ENCODE measurements at regions not wholly inside any gene's neighbourhood (a gene's known extent, or its start where the extent isn't known, plus 50 kb on each side); places are given as distances from the start of the nearest gene placed in this dataset.
A peak's percentile ranks its signal among the peaks of the same experiment; 100 is the strongest.

- DNase-seq (ENCODE audit: low read depth) (no peak), FAIRE-seq (no peak)
- TF ChIP-seq, protein P1, sequence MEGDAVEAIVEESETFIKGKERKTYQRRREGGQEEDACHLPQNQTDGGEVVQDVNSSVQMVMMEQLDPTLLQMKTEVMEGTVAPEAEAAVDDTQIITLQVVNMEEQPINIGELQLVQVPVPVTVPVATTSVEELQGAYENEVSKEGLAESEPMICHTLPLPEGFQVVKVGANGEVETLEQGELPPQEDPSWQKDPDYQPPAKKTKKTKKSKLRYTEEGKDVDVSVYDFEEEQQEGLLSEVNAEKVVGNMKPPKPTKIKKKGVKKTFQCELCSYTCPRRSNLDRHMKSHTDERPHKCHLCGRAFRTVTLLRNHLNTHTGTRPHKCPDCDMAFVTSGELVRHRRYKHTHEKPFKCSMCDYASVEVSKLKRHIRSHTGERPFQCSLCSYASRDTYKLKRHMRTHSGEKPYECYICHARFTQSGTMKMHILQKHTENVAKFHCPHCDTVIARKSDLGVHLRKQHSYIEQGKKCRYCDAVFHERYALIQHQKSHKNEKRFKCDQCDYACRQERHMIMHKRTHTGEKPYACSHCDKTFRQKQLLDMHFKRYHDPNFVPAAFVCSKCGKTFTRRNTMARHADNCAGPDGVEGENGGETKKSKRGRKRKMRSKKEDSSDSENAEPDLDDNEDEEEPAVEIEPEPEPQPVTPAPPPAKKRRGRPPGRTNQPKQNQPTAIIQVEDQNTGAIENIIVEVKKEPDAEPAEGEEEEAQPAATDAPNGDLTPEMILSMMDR (IDR thresholded peaks at IDR 0.05; ENCODE audit: insufficient read depth, low read depth, low read length): no peak
- TF ChIP-seq EZH2 (IDR thresholded peaks at IDR 0.05; ENCODE audit: insufficient read depth, low read length): no peak
- Histone ChIP-seq H3K36me3 (ENCODE audit: insufficient read depth, low read length) (no peaks in the 10 kb centered on the region), H3K9me3 (ENCODE audit: insufficient read depth, low read depth, low read length) (no peaks in the 10 kb centered on the region), H2AFZ (ENCODE audit: low read depth, low read length) (no peak overlapping the region), H4K20me1 (ENCODE audit: insufficient read depth, low read length) (no peaks in the 10 kb centered on the region), H3K27ac (ENCODE audit: low read depth, low read length) (no peak overlapping the region), H3K4me3 (ENCODE audit: insufficient read depth, low read depth, low read length) (no peak overlapping the region), H3K79me2 (ENCODE audit: insufficient read depth, low read length) (no peaks in the 10 kb centered on the region), H3K4me2 (ENCODE audit: low read length) (no peak overlapping the region), H3K9ac (ENCODE audit: low read length) (no peak overlapping the region), H3K27me3 (ENCODE audit: insufficient read depth, low read length) (peaks cover 2% of the 10 kb centered on the region), H3K4me1 (ENCODE audit: insufficient read depth, low read length) (no peaks in the 10 kb centered on the region)
- Mint-ChIP-seq H3K27me3 (ENCODE audit: low read depth, unreplicated experiment) (peaks cover 53% of the 10 kb centered on the region), H3K4me1 (ENCODE audit: low read depth, unreplicated experiment) (peaks cover 4% of the 10 kb centered on the region), H3K27ac (ENCODE audit: unreplicated experiment) (no peak overlapping the region), H3K36me3 (ENCODE audit: low read depth, unreplicated experiment) (no peaks in the 10 kb centered on the region), H3K4me3 (ENCODE audit: unreplicated experiment) (no peak overlapping the region), H3K9me3 (ENCODE audit: unreplicated experiment) (peaks cover 7% of the 10 kb centered on the region)
These were observed 112.1 kb downstream of the TLR5 start for GRCh38 chr1:223030871-223031400.

DNA sequence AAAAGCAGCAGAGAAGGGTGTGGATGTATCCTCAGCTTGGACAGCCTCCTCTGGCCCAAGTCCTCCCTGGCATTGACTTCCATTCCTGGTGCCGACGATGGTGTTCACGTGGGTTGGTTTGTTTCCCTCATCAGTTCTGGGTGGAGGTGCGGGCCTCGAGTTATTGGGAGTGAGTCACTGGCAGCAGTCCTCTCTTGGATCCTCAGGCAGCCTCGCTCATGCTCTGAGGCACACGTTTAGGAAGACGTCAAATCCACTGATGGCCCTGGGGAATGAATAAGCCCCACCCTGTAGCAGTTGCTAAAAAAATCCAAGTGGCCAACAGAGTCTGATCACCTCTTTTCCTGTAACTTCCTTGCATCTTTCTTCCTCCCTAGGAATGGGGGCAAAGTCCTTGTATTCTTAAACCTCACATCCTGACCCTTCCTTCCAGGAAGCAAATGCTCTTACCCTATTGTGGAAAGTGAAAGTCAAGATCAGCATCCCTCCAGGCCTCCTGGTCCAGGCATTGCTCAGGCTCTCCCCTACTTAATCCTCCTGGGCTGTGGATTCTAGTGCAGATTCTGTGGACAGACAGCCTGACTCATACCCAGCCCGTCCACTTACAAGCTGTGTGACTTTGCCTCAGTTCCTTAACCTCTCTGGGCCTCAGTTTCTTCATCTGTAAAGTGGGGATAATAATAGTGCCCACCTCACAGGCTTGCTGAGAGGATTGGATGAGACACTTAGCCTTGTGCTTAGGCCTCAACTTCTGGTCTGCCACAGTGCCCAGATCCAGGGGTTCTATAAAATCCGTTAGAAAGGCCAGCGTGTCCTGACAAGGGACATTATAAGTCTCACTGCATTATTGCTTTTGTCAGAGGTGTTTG lies 111.1 kb downstream of the TLR5 start:
- Histone ChIP-seq H3K79me2 (ENCODE audit: insufficient read depth, low read length) (no peaks in the 10 kb centered on the region), H3K27me3 (ENCODE audit: insufficient read depth, low read length) (peaks cover 2% of the 10 kb centered on the region), H3K4me2 (ENCODE audit: low read length) (no peak overlapping the region), H4K20me1 (ENCODE audit: insufficient read depth, low read length) (no peaks in the 10 kb centered on the region), H3K9me3 (ENCODE audit: insufficient read depth, low read depth, low read length) (no peaks in the 10 kb centered on the region), H3K4me3 (ENCODE audit: insufficient read depth, low read depth, low read length) (no peak overlapping the region), H2AFZ (ENCODE audit: low read depth, low read length) (no peak overlapping the region), H3K4me1 (ENCODE audit: insufficient read depth, low read length) (no peaks in the 10 kb centered on the region), H3K27ac (ENCODE audit: low read depth, low read length) (no peak overlapping the region), H3K9ac (ENCODE audit: low read length) (no peak overlapping the region), H3K36me3 (ENCODE audit: insufficient read depth, low read length) (no peaks in the 10 kb centered on the region)
- no peaks in the 10 kb centered on the region for H3K36me3 Mint-ChIP-seq (ENCODE audit: low read depth, unreplicated experiment)
- peaks cover 57% of the 10 kb centered on the region for H3K27me3 Mint-ChIP-seq (ENCODE audit: low read depth, unreplicated experiment)
- H3K4me1 Mint-ChIP-seq (ENCODE audit: low read depth, unreplicated experiment): peaks cover 4% of the 10 kb centered on the region
- H3K4me3 Mint-ChIP-seq (ENCODE audit: unreplicated experiment): no peak overlapping the region
- FAIRE-seq (no peak), DNase-seq (ENCODE audit: low read depth) (peak; percentile 54)
- no peak for TF ChIP-seq EZH2 (IDR thresholded peaks at IDR 0.05; ENCODE audit: insufficient read depth, low read length)
- TF ChIP-seq, protein P1 (IDR thresholded peaks at IDR 0.05; ENCODE audit: insufficient read depth, low read depth, low read length): no peak
- peaks cover 5% of the 10 kb centered on the region for H3K9me3 Mint-ChIP-seq (ENCODE audit: unreplicated experiment)
- H3K27ac Mint-ChIP-seq (ENCODE audit: unreplicated experiment): no peak overlapping the region

DNA sequence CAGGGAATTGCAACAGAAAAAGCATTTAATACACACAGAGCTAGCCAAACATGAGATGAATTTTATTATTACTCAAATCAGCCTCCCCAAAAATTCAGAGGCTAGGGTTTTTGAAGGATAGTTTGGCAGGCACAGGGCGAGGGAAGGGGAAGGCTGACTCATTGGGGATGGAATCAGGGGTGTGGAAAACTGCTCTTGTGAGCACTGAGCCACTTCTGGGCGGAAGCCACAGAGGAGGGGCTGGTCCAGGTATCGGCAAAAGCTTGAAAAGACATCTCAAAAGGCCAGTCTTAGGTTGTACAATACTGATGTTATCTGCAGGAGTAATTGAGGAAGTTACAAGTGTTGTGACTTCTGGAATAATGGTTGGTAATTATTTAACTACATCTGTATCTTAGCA lies 109.4 kb downstream of the TLR5 start:
- Mint-ChIP-seq H3K27ac (ENCODE audit: unreplicated experiment) (no peak overlapping the region), H3K9me3 (ENCODE audit: unreplicated experiment) (peaks cover 5% of the 10 kb centered on the region), H3K4me1 (ENCODE audit: low read depth, unreplicated experiment) (peaks cover 4% of the 10 kb centered on the region), H3K4me3 (ENCODE audit: unreplicated experiment) (no peak overlapping the region), H3K36me3 (ENCODE audit: low read depth, unreplicated experiment) (no peaks in the 10 kb centered on the region), H3K27me3 (ENCODE audit: low read depth, unreplicated experiment) (peaks cover 60% of the 10 kb centered on the region)
- DNase-seq (ENCODE audit: low read depth) (peak; percentile 12), FAIRE-seq (no peak)
- no peaks in the 10 kb centered on the region for H3K4me1 ChIP-seq (ENCODE audit: insufficient read depth, low read length)
- H3K9ac ChIP-seq (ENCODE audit: low read length): no peak overlapping the region
- no peak overlapping the region for H3K27ac ChIP-seq (ENCODE audit: low read depth, low read length)
- no peak overlapping the region for H3K4me2 ChIP-seq (ENCODE audit: low read length)
- H2AFZ ChIP-seq (ENCODE audit: low read depth, low read length): no peak overlapping the region
- H3K79me2 ChIP-seq (ENCODE audit: insufficient read depth, low read length): no peaks in the 10 kb centered on the region
- no peaks in the 10 kb centered on the region for H3K36me3 ChIP-seq (ENCODE audit: insufficient read depth, low read length)
- H3K9me3 ChIP-seq (ENCODE audit: insufficient read depth, low read depth, low read length): no peaks in the 10 kb centered on the region
- no peaks in the 10 kb centered on the region for H4K20me1 ChIP-seq (ENCODE audit: insufficient read depth, low read length)
- H3K27me3 ChIP-seq (ENCODE audit: insufficient read depth, low read length): peaks cover 2% of the 10 kb centered on the region
- H3K4me3 ChIP-seq (ENCODE audit: insufficient read depth, low read depth, low read length): no peak overlapping the region
- TF ChIP-seq, protein P1 (IDR thresholded peaks at IDR 0.05; ENCODE audit: insufficient read depth, low read depth, low read length): no peak
- TF ChIP-seq EZH2 (IDR thresholded peaks at IDR 0.05; ENCODE audit: insufficient read depth, low read length): no peak
